HEK293T (cell line): ENCODE measurements at regions not wholly inside any gene's neighbourhood (a gene's known extent, or its start where the extent isn't known, plus 50 kb on each side); places are given as distances from the start of the nearest gene placed in this dataset.
"Not testable (repeated sequence)": the region's sequence is repeated elsewhere in the genome, so short reads cannot be mapped to it uniquely, and the experiment has no call there.

Experiments used
- CTCF ChIA-PET: fragments of 350-600 bp; formaldehyde crosslinking; extraction: SDS; loops from one replicate; lab custom pipeline; 2021; ENCODE audit warnings: antibody characterized with exemption, inconsistent platforms; lab: Yijun Ruan, JAX
- POLR2A ChIA-PET: fragments of 350-600 bp; formaldehyde crosslinking; extraction: SDS; loops from one replicate; lab custom pipeline; 2020; ENCODE audit warnings: antibody characterized with exemption, inconsistent platforms; lab: Yijun Ruan, JAX
- DNase-seq: peaks from one replicate; pipeline ENCODE4 v3.0.0; 2012; ENCODE audit warnings: mixed read lengths; ENCODE audit errors: extremely low spot score
- ARNT ChIP-seq: fragments of 450-650 bp; IDR thresholded peaks from 2 replicates; pipeline ENCODE4 v1.6.1; 2017; ENCODE audit warnings: mild to moderate bottlenecking
- BHLHE40 ChIP-seq: fragments of 450-650 bp; IDR thresholded peaks from 2 replicates; pipeline ENCODE4 v1.6.1; 2016; ENCODE audit warnings: mild to moderate bottlenecking, moderate library complexity, borderline replicate concordance
- CTBP1 ChIP-seq: fragments of 450-650 bp; IDR thresholded peaks from 2 replicates; pipeline ENCODE4 v1.6.1; 2016; ENCODE audit warnings: borderline replicate concordance
- ELF4 ChIP-seq: fragments of 450-650 bp; IDR thresholded peaks from 2 replicates; pipeline ENCODE4 v1.6.1; 2017; ENCODE audit warnings: antibody characterized with exemption
- FOXA1 ChIP-seq: fragments of 450-650 bp; IDR thresholded peaks from 2 replicates; pipeline ENCODE4 v1.6.1; 2016; ENCODE audit warnings: mild to moderate bottlenecking
- FOXK2 ChIP-seq: fragments of 450-650 bp; IDR thresholded peaks from 2 replicates; pipeline ENCODE4 v1.6.1; 2016; ENCODE audit warnings: mild to moderate bottlenecking
- FOXM1 ChIP-seq: fragments of 450-650 bp; IDR thresholded peaks from 2 replicates; pipeline ENCODE4 v1.6.1; 2017; ENCODE audit warnings: mild to moderate bottlenecking, borderline replicate concordance
- HDGF ChIP-seq: fragments of 450-650 bp; IDR thresholded peaks from 2 replicates; pipeline ENCODE4 v1.6.1; 2017; ENCODE audit warnings: antibody characterized with exemption, borderline replicate concordance
- L3MBTL2 ChIP-seq: fragments of 450-650 bp; conservative IDR thresholded peaks from 2 replicates; pipeline ENCODE4 v1.6.1; 2016; ENCODE audit warnings: mild to moderate bottlenecking
- LEF1 ChIP-seq: fragments of 450-650 bp; IDR thresholded peaks from 2 replicates; pipeline ENCODE4 v1.6.1; 2017; ENCODE audit warnings: mild to moderate bottlenecking, borderline replicate concordance
- NFRKB ChIP-seq: fragments of 450-650 bp; IDR thresholded peaks from 2 replicates; pipeline ENCODE4 v1.6.1; 2016; ENCODE audit warnings: mild to moderate bottlenecking, moderate library complexity
- PKNOX1 ChIP-seq: fragments of 450-650 bp; IDR thresholded peaks from 2 replicates; pipeline ENCODE4 v1.6.1; 2016
- SP1 ChIP-seq: fragments of 450-650 bp; IDR thresholded peaks from 2 replicates; pipeline ENCODE4 v1.6.1; 2017
- SUZ12 ChIP-seq: fragments of 450-650 bp; IDR thresholded peaks from 2 replicates; pipeline ENCODE4 v1.6.1; 2016; ENCODE audit warnings: mild to moderate bottlenecking
- TARDBP ChIP-seq: fragments of 450-650 bp; IDR thresholded peaks from 2 replicates; pipeline ENCODE4 v1.6.1; 2016
- ZNF384 ChIP-seq: fragments of 450-650 bp; IDR thresholded peaks from 2 replicates; pipeline ENCODE4 v1.6.1; 2016

DNA sequence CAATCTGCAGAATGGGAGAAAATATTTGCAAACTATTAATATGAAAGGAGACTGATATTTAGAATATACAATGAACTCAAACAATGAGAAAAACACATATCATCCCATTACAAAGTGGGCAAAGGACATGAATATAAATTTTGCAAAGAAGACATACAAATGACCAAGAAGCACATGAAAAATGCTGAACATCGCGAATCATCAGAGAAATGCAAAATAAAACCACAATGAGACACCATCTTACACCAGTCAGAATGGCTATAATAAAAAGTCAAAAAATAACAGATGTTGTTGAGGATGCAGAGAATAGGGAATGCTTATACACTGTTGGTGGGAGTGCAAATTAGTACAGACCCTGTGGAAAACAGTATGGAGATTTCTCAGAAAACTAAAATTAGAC, 83.6 kb downstream of the RAP2B start:
- ChIA-PET CTCF (no interaction called here), POLR2A (no interaction called here)
- DNase-seq: no peak
- TF ChIP-seq L3MBTL2 (no peak), SUZ12 (no peak), PKNOX1 (no peak), FOXK2 (no peak), LEF1 (no peak), TARDBP (no peak), FOXM1 (no peak), FOXA1 (no peak)

DNA sequence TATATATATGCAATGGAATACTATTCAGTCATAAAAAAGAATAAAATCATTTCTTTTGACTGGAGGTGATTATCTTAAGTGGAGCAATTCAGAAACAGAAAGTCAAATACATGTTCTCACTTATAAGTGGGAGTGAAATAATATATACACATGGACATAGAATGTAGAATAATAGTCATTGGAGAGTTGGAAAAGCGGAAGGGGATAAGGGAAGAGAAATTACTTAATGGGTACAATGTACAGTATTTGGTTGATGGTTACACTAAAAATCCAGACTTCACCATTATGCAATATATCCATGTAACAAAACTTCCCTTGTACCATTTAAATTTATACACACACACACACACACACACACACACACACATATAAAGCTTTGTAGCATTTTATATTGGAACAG, 84.3 kb downstream of the RAP2B start:
- TF ChIP-seq NFRKB (no peak), CTBP1 (no peak)
- POLR2A ChIA-PET: no interaction called here
- CTCF ChIA-PET: no interaction called here
- DNase-seq: no peak

DNA sequence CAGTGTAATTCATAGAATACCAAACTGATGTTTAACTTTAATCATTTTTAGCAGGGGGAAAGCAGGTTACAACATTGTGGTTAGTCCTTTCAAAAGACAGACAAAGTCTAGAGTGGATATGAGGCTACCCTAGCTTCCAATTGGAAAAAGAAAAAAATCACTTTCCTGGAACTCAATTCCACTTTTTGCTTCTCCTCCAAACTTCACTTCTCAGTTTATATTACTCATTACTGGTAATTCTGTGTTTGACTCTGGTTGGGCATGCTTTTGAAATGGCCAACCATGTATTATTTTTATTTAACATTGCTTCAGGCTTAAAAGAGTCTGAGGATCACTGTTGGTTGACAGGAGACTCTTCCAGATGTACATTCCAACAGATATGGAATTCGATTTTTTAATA, 84.8 kb downstream of the RAP2B start:
- no peak for DNase-seq
- POLR2A ChIA-PET: no interaction called here
- CTCF ChIA-PET: interaction anchor here (0.6 kb wide), 1 partner anchor 207 kb away, joined by 3 read pairs; no protein-coding TSS in a partner anchor
- TF ChIP-seq LEF1: no peak

GRCh38 chr3:153247331-153248330, 85.6 kb downstream of the RAP2B start:
- ChIA-PET POLR2A (no interaction called here), CTCF (interaction anchor here (0.6 kb wide), 1 partner anchor 208 kb away, joined by 3 read pairs; no protein-coding TSS in a partner anchor)
- DNase-seq: no peak
- TF ChIP-seq FOXM1 (no peak), FOXK2 (no peak), BHLHE40 (no peak), HDGF (no peak), CTBP1 (no peak), ELF4 (no peak)

- POLR2A ChIA-PET, DNase-seq, CTCF ChIA-PET: not testable (repeated sequence)
Observed at GRCh38 chr3:153248835-153249234, 86.8 kb downstream of the RAP2B start.

DNA sequence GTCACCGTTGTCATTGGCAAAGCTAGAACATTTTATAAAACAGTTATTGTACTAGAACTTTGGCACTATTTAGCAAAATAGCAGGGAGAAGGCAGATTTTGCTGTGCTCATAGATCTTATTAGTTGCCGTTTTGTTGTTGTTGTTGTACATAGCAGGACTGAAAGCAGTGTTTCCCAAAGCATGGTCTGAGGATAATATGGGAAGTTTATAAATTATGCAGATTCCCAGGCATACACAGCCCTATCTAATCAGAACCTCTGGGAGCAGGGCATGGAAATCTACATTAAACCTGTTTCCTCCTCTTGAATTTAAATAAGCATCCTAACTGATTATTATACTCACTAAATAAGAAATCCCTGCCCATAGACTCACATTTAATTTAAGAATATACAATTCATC, 87.9 kb downstream of the RAP2B start:
- ChIA-PET CTCF (no interaction called here), POLR2A (no interaction called here)
- TF ChIP-seq PKNOX1: no peak
- no peak for TF ChIP-seq FOXK2
- TF ChIP-seq SP1: no peak
- TF ChIP-seq ZNF384: no peak
- no peak for TF ChIP-seq TARDBP
- DNase-seq: no peak

DNA sequence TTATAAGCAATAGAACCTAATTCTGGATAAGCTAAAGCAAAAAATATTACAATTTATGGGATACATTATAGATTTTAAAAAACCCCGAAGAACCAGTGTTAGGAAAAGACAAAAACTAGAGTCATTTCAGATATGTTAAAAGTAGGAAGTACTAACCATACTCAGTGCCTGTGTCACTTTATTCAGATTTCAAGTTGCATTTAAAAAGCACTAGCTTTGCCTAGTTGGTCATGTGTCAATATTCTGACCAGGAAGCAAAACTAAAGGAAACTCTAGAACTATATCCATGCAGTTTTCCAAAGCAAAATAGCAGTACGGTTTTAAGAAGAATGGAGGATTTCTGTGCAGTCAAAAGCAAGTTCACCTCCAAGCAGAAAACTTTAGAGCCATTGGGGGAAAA, 88.4 kb downstream of the RAP2B start:
- POLR2A ChIA-PET: no interaction called here
- DNase-seq: no peak

GRCh38 chr3:153252963-153253362, 90.9 kb downstream of the RAP2B start:
- ChIA-PET POLR2A (no interaction called here), CTCF (no interaction called here)
- no peak for TF ChIP-seq NFRKB
- no peak for TF ChIP-seq TARDBP
- no peak for TF ChIP-seq SP1
- no peak for TF ChIP-seq LEF1
- TF ChIP-seq L3MBTL2: no peak
- no peak for TF ChIP-seq FOXM1
- no peak for TF ChIP-seq ELF4
- TF ChIP-seq BHLHE40: no peak
- TF ChIP-seq HDGF: no peak
- no peak for TF ChIP-seq ZNF384
- TF ChIP-seq ARNT: no peak
- no peak for TF ChIP-seq FOXK2
- TF ChIP-seq FOXA1: no peak
- TF ChIP-seq PKNOX1: no peak
- TF ChIP-seq SUZ12: no peak
- no peak for TF ChIP-seq CTBP1
- DNase-seq: no peak

More for the DNA sequence above, 88.4 kb downstream of the RAP2B start:
- CTCF ChIA-PET: no interaction called here
- TF ChIP-seq ZNF384: no peak
- no peak for TF ChIP-seq ARNT
- TF ChIP-seq LEF1: no peak
- TF ChIP-seq TARDBP: no peak
- TF ChIP-seq L3MBTL2: no peak
- TF ChIP-seq BHLHE40: no peak
- TF ChIP-seq HDGF: no peak
- TF ChIP-seq CTBP1: no peak
